ENCODE measurements at regions not wholly inside any gene's neighbourhood (a gene's known extent, or its start where the extent isn't known, plus 50 kb on each side); places are given as distances from the start of the nearest gene placed in this dataset.

DNA sequence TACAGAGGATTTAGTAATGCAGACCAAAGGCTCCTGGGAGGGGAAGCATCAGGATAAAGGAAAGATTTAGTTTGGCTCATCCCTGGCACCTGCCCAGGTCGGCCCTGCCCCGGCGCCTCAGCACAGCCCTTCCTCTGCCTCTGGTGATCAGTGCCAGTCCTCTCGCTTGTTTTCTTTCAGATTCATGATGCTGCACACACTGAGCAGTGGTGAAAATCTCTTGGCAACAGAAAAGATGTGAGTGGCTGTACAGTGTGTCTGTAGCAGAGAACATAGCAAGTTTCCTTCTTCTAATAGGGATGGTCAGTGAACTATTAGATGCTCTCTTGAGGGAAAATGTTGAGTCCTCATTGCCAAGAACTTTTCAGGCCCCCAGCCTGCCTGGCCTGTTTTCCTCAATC lies 994.1 kb downstream of the KCNMA1 start:
- no peaks in the 10 kb centered on the region for H3K27me3 ChIP-seq (ENCODE audit: control insufficient read depth, insufficient read depth, low read length)
- no peak overlapping the region for H3K27ac ChIP-seq (ENCODE audit: low read length)
- H3K9me3 ChIP-seq (ENCODE audit: control insufficient read depth, insufficient read depth, low read length), result no peaks in the 10 kb centered on the region
- DNase-seq (ENCODE audit: low read depth, low spot score), result no peak
- no peak overlapping the region for H3K4me3 ChIP-seq (ENCODE audit: low read length)
- WGBS (ENCODE audit: insufficient coverage, insufficient read length), result no CpG with 5 or more reads among the region's 4 CpGs
- H3K4me1 ChIP-seq (ENCODE audit: control insufficient read depth, insufficient read depth, low read length), result no peaks in the 10 kb centered on the region
- no peaks in the 10 kb centered on the region for H3K36me3 ChIP-seq (ENCODE audit: control insufficient read depth, insufficient read depth, low read length)

DNA sequence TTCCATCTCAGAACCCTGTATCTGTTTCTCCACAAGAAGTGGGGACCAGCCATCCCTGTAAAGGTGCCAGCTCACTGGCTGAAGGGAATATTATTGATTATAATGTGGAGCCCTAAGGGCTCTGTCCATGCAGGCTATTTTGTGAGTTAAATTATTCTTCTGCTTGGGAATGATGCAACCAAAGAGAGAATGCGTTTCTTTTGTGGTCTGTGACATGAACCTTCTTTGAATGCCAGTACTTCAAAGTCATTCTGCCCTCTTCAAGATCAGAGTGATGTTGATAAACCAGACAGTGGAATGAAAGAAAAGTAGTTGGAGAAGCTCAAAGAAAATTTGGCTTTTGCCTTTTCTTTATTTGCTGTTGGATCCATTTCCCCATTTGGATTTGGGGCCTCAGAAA lies 995.2 kb downstream of the KCNMA1 start:
- no peak for DNase-seq (ENCODE audit: low read depth, low spot score)
- Histone ChIP-seq H3K27ac (ENCODE audit: low read length) (no peak overlapping the region), H3K9me3 (ENCODE audit: control insufficient read depth, insufficient read depth, low read length) (no peaks in the 10 kb centered on the region), H3K4me3 (ENCODE audit: low read length) (no peak overlapping the region), H3K36me3 (ENCODE audit: control insufficient read depth, insufficient read depth, low read length) (no peaks in the 10 kb centered on the region), H3K4me1 (ENCODE audit: control insufficient read depth, insufficient read depth, low read length) (no peaks in the 10 kb centered on the region), H3K27me3 (ENCODE audit: control insufficient read depth, insufficient read depth, low read length) (no peaks in the 10 kb centered on the region)
- no CpG with 5 or more reads among the region's 1 CpG for WGBS (ENCODE audit: insufficient coverage, insufficient read length)

DNA sequence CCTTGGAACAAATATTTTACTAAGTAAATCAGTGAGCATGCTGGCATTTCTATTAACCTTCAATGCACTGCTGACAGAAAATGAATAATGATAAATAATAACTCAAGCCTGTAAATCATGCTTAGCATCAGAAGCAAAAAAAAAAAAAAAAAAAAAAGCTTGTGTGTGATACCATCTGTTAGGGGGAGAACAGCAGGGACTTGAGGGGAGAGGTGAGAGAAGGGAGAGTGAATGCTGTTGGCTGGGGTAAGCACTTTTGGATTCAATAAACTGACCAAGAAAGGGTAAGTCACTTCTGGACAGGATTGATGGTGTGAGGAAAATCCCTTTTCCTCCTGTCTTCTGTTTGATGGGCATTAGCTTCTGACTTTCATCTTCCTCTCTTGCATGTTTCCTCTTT lies 996.4 kb downstream of the KCNMA1 start:
- Histone ChIP-seq H3K4me1 (ENCODE audit: control insufficient read depth, insufficient read depth, low read length) (no peaks in the 10 kb centered on the region), H3K27ac (ENCODE audit: low read length) (no peak overlapping the region), H3K4me3 (ENCODE audit: low read length) (no peak overlapping the region), H3K27me3 (ENCODE audit: control insufficient read depth, insufficient read depth, low read length) (no peaks in the 10 kb centered on the region), H3K36me3 (ENCODE audit: control insufficient read depth, insufficient read depth, low read length) (no peaks in the 10 kb centered on the region), H3K9me3 (ENCODE audit: control insufficient read depth, insufficient read depth, low read length) (no peaks in the 10 kb centered on the region)
- DNase-seq (ENCODE audit: low read depth, low spot score), result no peak

DNA sequence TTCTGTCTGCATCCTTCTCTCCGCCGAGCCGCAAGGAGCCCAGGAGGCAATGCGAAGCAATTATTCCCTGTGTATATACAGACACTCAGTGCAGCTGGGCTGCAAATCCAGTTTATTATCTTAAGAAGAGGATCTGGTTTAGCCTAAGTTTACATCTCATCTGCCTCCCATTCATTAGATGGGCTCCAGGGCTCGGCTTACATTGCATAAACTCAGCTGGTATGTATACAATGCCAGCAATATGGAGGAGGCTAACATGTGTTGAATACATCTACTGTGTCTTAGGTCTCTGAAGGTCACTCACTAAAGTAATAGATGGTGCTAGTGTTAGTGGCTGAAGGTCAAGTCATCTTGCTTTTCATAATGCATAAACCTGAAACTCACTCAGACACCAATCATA lies 996.8 kb downstream of the KCNMA1 start:
- no peaks in the 10 kb centered on the region for H3K4me1 ChIP-seq (ENCODE audit: control insufficient read depth, insufficient read depth, low read length)
- no peak for DNase-seq (ENCODE audit: low read depth, low spot score)
- no peaks in the 10 kb centered on the region for H3K9me3 ChIP-seq (ENCODE audit: control insufficient read depth, insufficient read depth, low read length)
- H3K4me3 ChIP-seq (ENCODE audit: low read length), result no peak overlapping the region
- H3K27me3 ChIP-seq (ENCODE audit: control insufficient read depth, insufficient read depth, low read length), result no peaks in the 10 kb centered on the region
- WGBS (ENCODE audit: insufficient coverage, insufficient read length), result no CpG with 5 or more reads among the region's 5 CpGs
- no peak overlapping the region for H3K27ac ChIP-seq (ENCODE audit: low read length)
- no peaks in the 10 kb centered on the region for H3K36me3 ChIP-seq (ENCODE audit: control insufficient read depth, insufficient read depth, low read length)

DNA sequence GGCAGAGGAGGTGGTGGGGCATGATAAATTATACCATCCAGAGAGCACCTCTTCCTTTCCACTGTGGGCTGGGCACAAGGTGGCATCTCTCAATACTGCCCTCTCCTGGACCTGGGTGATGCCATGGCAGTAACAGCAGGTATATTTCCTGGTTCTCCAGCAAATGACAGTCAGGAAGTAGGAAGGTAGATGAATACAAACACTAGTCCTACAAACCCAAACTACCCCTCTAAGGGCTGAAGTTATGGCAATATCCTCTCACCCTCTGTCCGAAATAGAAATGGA lies 1004.9 kb downstream of the KCNMA1 start:
- Histone ChIP-seq H3K4me1 (ENCODE audit: control insufficient read depth, insufficient read depth, low read length) (no peaks in the 10 kb centered on the region; the same call in 1 of the 2 replicates), H3K4me3 (ENCODE audit: low read length) (no peak overlapping the region), H3K27ac (ENCODE audit: low read length) (no peak overlapping the region), H3K9me3 (ENCODE audit: control insufficient read depth, insufficient read depth, low read length) (no peaks in the 10 kb centered on the region), H3K27me3 (ENCODE audit: control insufficient read depth, insufficient read depth, low read length) (no peaks in the 10 kb centered on the region), H3K36me3 (ENCODE audit: control insufficient read depth, insufficient read depth, low read length) (no peaks in the 10 kb centered on the region)
- whole genome bisulfite sequencing (ENCODE audit: insufficient coverage, insufficient read length), result no CpG with 5 or more reads among the region's 1 CpG
- DNase-seq (ENCODE audit: low read depth, low spot score), result no peak

DNA sequence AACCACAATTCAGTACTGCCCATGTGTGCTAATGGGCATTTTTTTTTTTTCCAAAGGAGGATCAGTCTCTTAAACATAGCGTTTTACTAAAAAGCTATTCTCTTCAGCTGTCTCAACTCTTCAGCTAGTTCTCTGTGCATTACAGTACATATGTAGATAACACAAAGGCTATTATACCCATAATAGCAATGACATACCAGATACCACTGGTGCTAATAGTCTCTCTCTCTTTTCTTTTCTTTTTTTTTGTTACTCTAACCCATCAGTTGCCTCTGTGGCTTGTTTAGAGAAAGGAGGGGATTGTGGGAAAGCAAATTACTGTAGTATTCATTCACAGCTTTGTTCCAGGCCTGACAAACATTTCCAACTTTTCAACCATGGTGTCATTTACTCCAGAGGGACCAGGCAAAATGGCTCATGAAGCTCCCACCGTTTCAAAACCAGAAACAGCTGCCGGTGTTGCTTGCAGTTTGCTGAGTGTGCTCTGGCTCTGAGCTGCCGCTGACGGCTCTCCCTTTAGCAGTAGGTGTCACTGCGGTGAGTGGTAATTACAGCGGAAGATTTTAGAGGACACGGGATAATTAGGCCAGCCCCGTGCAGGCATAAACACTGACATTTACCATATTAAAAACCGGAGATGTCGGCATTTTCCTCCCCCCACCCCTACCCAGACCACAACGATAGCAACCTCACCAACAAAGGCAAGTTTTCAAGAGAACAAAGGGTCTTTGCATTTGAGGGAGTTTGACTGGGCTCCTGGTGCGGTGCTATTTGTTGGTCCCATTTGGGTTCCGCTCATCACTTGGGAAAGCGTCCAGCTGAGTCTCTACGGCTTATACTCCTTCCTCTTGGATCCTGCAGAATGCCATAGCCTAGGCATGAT lies 1005.5 kb downstream of the KCNMA1 start:
- H3K9me3 ChIP-seq (ENCODE audit: control insufficient read depth, insufficient read depth, low read length), result no peaks in the 10 kb centered on the region
- no peak for DNase-seq (ENCODE audit: low read depth, low spot score)
- H3K27ac ChIP-seq (ENCODE audit: low read length), result no peak overlapping the region
- H3K4me1 ChIP-seq (ENCODE audit: control insufficient read depth, insufficient read depth, low read length), result no peaks in the 10 kb centered on the region; the same call in 1 of the 2 replicates
- H3K36me3 ChIP-seq (ENCODE audit: control insufficient read depth, insufficient read depth, low read length), result no peaks in the 10 kb centered on the region
- H3K4me3 ChIP-seq (ENCODE audit: low read length), result no peak overlapping the region
- WGBS (ENCODE audit: insufficient coverage, insufficient read length), result no CpG with 5 or more reads among the region's 16 CpGs
- H3K27me3 ChIP-seq (ENCODE audit: control insufficient read depth, insufficient read depth, low read length), result no peaks in the 10 kb centered on the region

DNA sequence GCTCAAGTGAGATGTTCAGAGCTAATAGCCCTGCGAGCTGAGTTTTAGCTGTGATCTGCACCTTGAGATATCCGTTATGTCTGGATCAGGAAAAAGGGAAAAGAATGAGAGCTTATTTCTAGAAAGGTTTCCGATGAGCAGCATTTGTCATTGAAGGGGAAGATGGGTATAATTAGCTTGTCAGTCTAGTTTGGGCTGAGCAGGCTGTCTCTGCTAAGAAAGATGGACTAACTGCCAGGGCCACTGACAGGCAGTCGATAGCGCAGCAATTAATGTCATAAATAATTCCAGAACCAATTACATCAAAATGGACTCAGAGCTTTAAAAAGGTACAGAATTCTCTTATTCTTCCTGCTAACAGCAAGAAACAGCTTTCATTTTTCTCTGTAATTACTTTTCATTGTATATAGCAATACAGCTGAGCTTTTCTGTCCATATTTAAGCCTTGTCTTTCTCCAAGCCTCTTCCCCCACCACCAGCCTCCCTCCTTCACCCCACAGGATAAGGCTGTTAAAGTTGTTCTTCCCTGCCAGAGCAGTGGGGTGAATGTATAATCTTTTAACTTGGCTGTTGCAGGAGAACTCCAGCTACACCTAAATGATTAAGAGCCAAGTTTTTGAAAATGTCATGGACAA lies 1006.5 kb downstream of the KCNMA1 start:
- H3K36me3 ChIP-seq (ENCODE audit: control insufficient read depth, insufficient read depth, low read length), result no peaks in the 10 kb centered on the region
- no peaks in the 10 kb centered on the region for H3K27me3 ChIP-seq (ENCODE audit: control insufficient read depth, insufficient read depth, low read length)
- H3K27ac ChIP-seq (ENCODE audit: low read length), result no peak overlapping the region
- H3K4me1 ChIP-seq (ENCODE audit: control insufficient read depth, insufficient read depth, low read length), result no peaks in the 10 kb centered on the region; the same call in 1 of the 2 replicates
- no CpG with 5 or more reads among the region's 5 CpGs for WGBS (ENCODE audit: insufficient coverage, insufficient read length)
- no peak for DNase-seq (ENCODE audit: low read depth, low spot score)
- H3K9me3 ChIP-seq (ENCODE audit: control insufficient read depth, insufficient read depth, low read length), result no peaks in the 10 kb centered on the region
- H3K4me3 ChIP-seq (ENCODE audit: low read length), result no peak overlapping the region

DNA sequence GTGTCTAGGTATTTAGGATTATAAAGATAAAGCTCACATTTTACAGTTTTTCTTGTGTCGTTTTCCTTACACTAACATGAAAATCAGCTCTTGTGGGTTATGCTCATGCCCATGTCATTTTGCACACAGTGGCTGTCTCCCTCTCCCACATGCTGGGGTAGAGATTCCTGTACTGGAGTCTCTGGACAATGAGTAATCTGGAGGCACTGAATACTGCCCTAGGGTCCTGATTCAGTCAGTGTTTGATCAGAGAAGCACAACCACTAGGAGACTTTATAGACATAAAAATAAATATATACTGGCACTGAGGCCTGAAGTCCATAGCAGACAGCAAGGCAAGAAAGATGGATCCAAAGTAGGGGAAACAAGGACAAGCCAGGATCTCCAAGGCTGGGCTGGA lies 1008.8 kb downstream of the KCNMA1 start:
- no peak for DNase-seq (ENCODE audit: low read depth, low spot score)
- H3K4me1 ChIP-seq (ENCODE audit: control insufficient read depth, insufficient read depth, low read length), result no peaks in the 10 kb centered on the region; the same call in 1 of the 2 replicates
- H3K9me3 ChIP-seq (ENCODE audit: control insufficient read depth, insufficient read depth, low read length), result no peaks in the 10 kb centered on the region
- no peaks in the 10 kb centered on the region for H3K36me3 ChIP-seq (ENCODE audit: control insufficient read depth, insufficient read depth, low read length)
- WGBS (ENCODE audit: insufficient coverage, insufficient read length), result no CpG with 5 or more reads among the region's 1 CpG
- H3K27ac ChIP-seq (ENCODE audit: low read length), result no peak overlapping the region
- H3K4me3 ChIP-seq (ENCODE audit: low read length), result no peak overlapping the region
- H3K27me3 ChIP-seq (ENCODE audit: control insufficient read depth, insufficient read depth, low read length), result no peaks in the 10 kb centered on the region

DNA sequence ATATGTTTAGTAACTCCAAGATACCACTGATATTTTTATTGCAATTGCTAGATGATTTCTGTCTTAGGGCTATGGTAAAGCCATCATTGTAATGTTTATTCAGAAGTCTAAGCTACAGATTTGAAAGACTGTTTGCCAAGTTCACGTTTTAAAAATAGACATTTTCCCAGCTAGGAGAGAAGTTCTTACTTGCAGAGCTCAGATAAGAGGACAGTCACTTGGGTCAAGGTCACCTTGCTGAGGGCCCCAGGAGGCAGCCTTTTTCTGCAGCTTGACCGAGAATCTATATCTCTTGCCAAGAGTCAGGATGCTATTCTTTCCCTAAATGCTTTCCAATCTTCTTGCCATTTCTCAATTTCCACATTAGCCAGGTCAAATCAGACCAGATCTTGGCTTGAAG lies 1011.2 kb downstream of the KCNMA1 start:
- Histone ChIP-seq H3K9me3 (ENCODE audit: control insufficient read depth, insufficient read depth, low read length) (no peaks in the 10 kb centered on the region), H3K36me3 (ENCODE audit: control insufficient read depth, insufficient read depth, low read length) (no peaks in the 10 kb centered on the region), H3K27me3 (ENCODE audit: control insufficient read depth, insufficient read depth, low read length) (no peaks in the 10 kb centered on the region), H3K27ac (ENCODE audit: low read length) (no peak overlapping the region), H3K4me3 (ENCODE audit: low read length) (no peak overlapping the region), H3K4me1 (ENCODE audit: control insufficient read depth, insufficient read depth, low read length) (no peaks in the 10 kb centered on the region)
- no CpG with 5 or more reads among the region's 2 CpGs for WGBS (ENCODE audit: insufficient coverage, insufficient read length)
- DNase-seq (ENCODE audit: low read depth, low spot score), result no peak

DNA sequence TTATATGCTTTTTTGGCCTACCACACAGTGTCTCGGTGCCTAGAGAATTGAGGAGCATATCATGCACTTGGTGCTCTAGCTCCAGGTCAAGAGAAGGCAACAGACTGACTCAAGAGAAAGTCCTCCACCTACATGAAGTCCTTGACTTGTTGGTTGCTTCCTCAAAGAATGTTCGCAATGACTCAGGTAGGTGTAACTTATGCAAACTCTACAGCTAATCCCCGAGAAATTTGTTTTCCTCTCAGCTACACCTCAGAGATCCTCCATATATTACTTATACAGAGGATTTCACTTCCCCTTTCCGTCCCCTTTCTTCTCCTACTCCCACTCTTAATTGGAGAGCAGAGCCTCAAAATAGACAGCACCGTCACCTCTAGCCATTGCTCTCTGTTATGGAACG lies 1013.1 kb downstream of the KCNMA1 start:
- Histone ChIP-seq H3K27me3 (ENCODE audit: control insufficient read depth, insufficient read depth, low read length) (no peaks in the 10 kb centered on the region), H3K27ac (ENCODE audit: low read length) (no peak overlapping the region), H3K9me3 (ENCODE audit: control insufficient read depth, insufficient read depth, low read length) (no peaks in the 10 kb centered on the region), H3K36me3 (ENCODE audit: control insufficient read depth, insufficient read depth, low read length) (no peaks in the 10 kb centered on the region), H3K4me1 (ENCODE audit: control insufficient read depth, insufficient read depth, low read length) (no peaks in the 10 kb centered on the region), H3K4me3 (ENCODE audit: low read length) (no peak overlapping the region)
- DNase-seq (ENCODE audit: low read depth, low spot score), result no peak
- WGBS (ENCODE audit: insufficient coverage, insufficient read length), result no CpG with 5 or more reads among the region's 6 CpGs
